ENCODE measurements at regions not wholly inside any gene's neighbourhood (a gene's known extent, or its start where the extent isn't known, plus 50 kb on each side); places are given as distances from the start of the nearest gene placed in this dataset.

DNA sequence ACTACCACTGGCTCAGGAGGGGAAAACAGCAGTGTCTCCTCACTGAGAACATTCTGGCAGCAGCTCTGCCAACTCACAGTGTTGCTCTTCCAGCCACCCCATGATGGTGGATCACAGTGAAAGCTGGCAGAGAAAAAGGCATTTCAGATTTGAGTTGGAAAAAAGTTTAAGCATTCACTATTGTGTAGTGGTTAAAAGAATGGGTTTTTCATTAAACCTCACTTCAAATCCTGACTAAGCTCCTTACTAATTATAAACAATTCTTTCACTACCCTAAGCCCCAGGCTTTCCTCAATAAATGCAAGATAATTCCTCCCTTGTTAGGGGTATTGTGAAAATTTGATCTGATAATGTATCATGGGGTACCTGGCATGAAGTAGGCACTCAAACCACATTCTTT lies 518.1 kb downstream of the SNAPC1 start:
- H3K4me1 Mint-ChIP-seq (ENCODE audit: low read depth), result no peaks in the 10 kb centered on the region
- no peak overlapping the region for H3K4me3 Mint-ChIP-seq (ENCODE audit: unreplicated experiment)
- peaks cover 6% of the 10 kb centered on the region for H3K9me3 Mint-ChIP-seq (ENCODE audit: low read depth)
- H3K36me3 Mint-ChIP-seq (ENCODE audit: low read depth), result no peaks in the 10 kb centered on the region
- TF ChIP-seq, protein P1, sequence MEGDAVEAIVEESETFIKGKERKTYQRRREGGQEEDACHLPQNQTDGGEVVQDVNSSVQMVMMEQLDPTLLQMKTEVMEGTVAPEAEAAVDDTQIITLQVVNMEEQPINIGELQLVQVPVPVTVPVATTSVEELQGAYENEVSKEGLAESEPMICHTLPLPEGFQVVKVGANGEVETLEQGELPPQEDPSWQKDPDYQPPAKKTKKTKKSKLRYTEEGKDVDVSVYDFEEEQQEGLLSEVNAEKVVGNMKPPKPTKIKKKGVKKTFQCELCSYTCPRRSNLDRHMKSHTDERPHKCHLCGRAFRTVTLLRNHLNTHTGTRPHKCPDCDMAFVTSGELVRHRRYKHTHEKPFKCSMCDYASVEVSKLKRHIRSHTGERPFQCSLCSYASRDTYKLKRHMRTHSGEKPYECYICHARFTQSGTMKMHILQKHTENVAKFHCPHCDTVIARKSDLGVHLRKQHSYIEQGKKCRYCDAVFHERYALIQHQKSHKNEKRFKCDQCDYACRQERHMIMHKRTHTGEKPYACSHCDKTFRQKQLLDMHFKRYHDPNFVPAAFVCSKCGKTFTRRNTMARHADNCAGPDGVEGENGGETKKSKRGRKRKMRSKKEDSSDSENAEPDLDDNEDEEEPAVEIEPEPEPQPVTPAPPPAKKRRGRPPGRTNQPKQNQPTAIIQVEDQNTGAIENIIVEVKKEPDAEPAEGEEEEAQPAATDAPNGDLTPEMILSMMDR (IDR thresholded peaks at IDR 0.05), result no peak
- peaks cover 13% of the 10 kb centered on the region for H3K27me3 Mint-ChIP-seq (ENCODE audit: low read depth)
- no peak for DNase-seq (ENCODE audit: low spot score)
- H3K27ac Mint-ChIP-seq (ENCODE audit: unreplicated experiment), result no peak overlapping the region

DNA sequence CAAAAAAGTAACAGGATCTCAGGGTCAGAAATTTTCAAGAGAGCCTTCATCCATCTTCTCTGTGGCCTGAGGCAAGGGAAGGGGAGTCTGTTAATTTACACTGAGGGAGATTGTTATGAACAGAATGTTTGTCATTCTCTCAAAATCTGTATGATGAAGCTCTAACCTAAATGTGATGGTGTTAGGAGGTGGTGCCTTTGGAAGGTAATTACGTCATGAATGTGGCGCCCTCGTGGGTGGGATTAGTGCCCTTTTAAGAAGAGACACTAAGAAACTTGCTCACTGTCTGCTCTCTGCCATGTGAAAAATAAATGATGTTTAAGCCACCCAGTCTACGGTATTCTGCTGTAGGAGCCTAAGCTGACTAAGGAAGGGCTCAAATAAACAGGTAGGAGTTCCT lies 521.6 kb downstream of the SNAPC1 start:
- Mint-ChIP-seq H3K4me3 (ENCODE audit: unreplicated experiment) (no peak overlapping the region), H3K27me3 (ENCODE audit: low read depth) (peaks cover 11% of the 10 kb centered on the region), H3K27ac (ENCODE audit: unreplicated experiment) (no peak overlapping the region), H3K9me3 (ENCODE audit: low read depth) (peaks cover 9% of the 10 kb centered on the region), H3K4me1 (ENCODE audit: low read depth) (no peaks in the 10 kb centered on the region), H3K36me3 (ENCODE audit: low read depth) (no peaks in the 10 kb centered on the region)
- DNase-seq (ENCODE audit: low spot score), result no peak
- TF ChIP-seq, protein P1 (IDR thresholded peaks at IDR 0.05), result no peak

DNA sequence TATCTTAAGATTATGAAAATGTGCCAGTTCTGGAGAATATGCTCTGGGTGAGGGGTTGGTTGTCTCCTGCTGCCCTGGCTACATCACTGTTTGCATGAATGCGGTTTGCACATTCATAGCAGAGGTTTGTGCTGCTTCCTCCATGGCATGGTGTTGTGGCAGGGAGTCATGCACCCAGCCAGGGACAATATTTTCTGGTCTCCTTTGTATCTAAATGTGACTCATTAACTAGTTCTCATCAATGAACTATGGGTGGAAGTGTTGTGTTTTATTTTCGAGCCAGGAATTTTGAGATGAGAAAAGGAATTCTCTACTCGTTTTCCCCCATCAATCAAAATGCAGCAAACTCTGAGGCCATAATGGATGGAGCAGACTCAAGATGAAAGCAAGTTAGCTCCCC lies 527.3 kb downstream of the SNAPC1 start:
- H3K27me3 Mint-ChIP-seq (ENCODE audit: low read depth), result peaks cover 4% of the 10 kb centered on the region
- no peak for DNase-seq (ENCODE audit: low spot score)
- peaks cover 3% of the 10 kb centered on the region for H3K9me3 Mint-ChIP-seq (ENCODE audit: low read depth)

DNA sequence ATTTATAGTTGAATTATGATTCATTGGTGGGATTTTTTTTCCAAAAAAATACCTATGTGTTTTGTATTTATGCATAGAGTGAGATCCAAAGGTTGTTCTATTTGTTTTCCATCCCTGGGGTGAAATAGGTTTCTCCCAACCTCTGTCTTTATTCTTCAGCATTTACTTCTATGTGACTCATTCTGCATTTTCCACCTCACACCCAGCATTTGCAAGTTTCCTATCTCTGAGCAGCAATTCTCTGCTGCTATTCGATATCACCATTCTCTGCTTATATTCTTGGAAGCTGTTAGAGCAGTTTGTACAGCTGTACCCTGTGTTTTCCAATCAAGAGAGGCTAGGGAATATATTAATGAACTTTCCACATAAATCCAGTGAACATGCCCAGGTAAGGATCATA lies 538.9 kb downstream of the SNAPC1 start:
- Mint-ChIP-seq H3K9me3 (ENCODE audit: low read depth) (peaks cover 2% of the 10 kb centered on the region), H3K27me3 (ENCODE audit: low read depth) (peaks cover 14% of the 10 kb centered on the region), H3K4me3 (ENCODE audit: unreplicated experiment) (no peak overlapping the region), H3K36me3 (ENCODE audit: low read depth) (no peaks in the 10 kb centered on the region), H3K27ac (ENCODE audit: unreplicated experiment) (no peak overlapping the region), H3K4me1 (ENCODE audit: low read depth) (no peaks in the 10 kb centered on the region)
- TF ChIP-seq, protein P1 (IDR thresholded peaks at IDR 0.05), result no peak
- DNase-seq (ENCODE audit: low spot score), result no peak

More for the DNA sequence above, 527.3 kb downstream of the SNAPC1 start:
- TF ChIP-seq, protein P1 (IDR thresholded peaks at IDR 0.05), result no peak
- Mint-ChIP-seq H3K36me3 (ENCODE audit: low read depth) (no peaks in the 10 kb centered on the region), H3K27ac (ENCODE audit: unreplicated experiment) (no peak overlapping the region), H3K4me1 (ENCODE audit: low read depth) (no peaks in the 10 kb centered on the region), H3K4me3 (ENCODE audit: unreplicated experiment) (no peak overlapping the region)

DNA sequence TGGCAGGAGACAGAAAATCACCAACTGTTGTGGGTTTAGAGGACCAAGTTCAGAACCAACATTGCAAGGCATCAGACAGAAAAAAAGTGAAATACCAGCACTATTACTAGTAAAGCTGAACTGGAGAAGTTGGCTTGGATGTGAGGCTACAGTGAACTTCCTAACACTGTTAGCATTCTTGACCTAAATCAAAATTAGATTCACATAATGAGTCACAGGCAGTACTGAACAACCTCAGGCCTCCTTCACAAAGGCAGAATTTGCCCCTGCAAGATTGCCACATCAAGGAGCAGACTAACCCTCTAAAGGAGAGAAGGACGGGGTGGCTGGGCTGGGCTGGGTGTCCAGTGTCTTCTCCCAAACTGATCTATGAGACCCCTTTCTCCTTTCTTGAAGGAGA lies 539.7 kb downstream of the SNAPC1 start:
- TF ChIP-seq, protein P1 (IDR thresholded peaks at IDR 0.05), result no peak
- Mint-ChIP-seq H3K4me1 (ENCODE audit: low read depth) (no peaks in the 10 kb centered on the region), H3K36me3 (ENCODE audit: low read depth) (no peaks in the 10 kb centered on the region), H3K27ac (ENCODE audit: unreplicated experiment) (no peak overlapping the region), H3K4me3 (ENCODE audit: unreplicated experiment) (no peak overlapping the region), H3K27me3 (ENCODE audit: low read depth) (peaks cover 14% of the 10 kb centered on the region), H3K9me3 (ENCODE audit: low read depth) (peaks cover 2% of the 10 kb centered on the region)
- no peak for DNase-seq (ENCODE audit: low spot score)

Data from chondrocyte (in vitro differentiated cells).